Myocyte (in vitro differentiated cells): ENCODE measurements at regions not wholly inside any gene's neighbourhood (a gene's known extent, or its start where the extent isn't known, plus 50 kb on each side); places are given as distances from the start of the nearest gene placed in this dataset.
"Not testable (repeated sequence)": the region's sequence is repeated elsewhere in the genome, so short reads cannot be mapped to it uniquely, and the experiment has no call there.

Experiments used
- DNase-seq: peaks from one replicate; pipeline ENCODE4 v3.0.0-alpha.2; 2012; ENCODE audit warnings: low read depth

GRCh38 chr9:111276431-111277128 is 53.4 kb downstream of the OR2K2 start:
- no peak for DNase-seq

GRCh38 chr9:111274737-111275136 is 55.3 kb downstream of the OR2K2 start:
- DNase-seq: no peak

GRCh38 chr9:111272581-111272980 is 57.4 kb downstream of the OR2K2 start:
- no peak for DNase-seq

GRCh38 chr9:111271481-111272080 is 58.4 kb downstream of the OR2K2 start:
- DNase-seq: no peak

GRCh38 chr9:111271047-111271446 is 59.0 kb downstream of the OR2K2 start:
- no peak for DNase-seq

GRCh38 chr9:111266024-111266423 is 64.0 kb downstream of the OR2K2 start:
- not testable (repeated sequence) for DNase-seq

- no peak for DNase-seq
These were observed 66.9 kb downstream of the OR2K2 start for GRCh38 chr9:111263116-111263515.

- no peak for DNase-seq
These were observed 71.2 kb downstream of the OR2K2 start for GRCh38 chr9:111258875-111259271.

GRCh38 chr9:111258209-111258874 is 71.7 kb downstream of the OR2K2 start:
- DNase-seq: no peak

- DNase-seq: no peak
These were observed 76.1 kb downstream of the OR2K2 start for GRCh38 chr9:111253742-111254437.

GRCh38 chr9:111250875-111251842 is 78.9 kb downstream of the OR2K2 start:
- no peak for DNase-seq

GRCh38 chr9:111237447-111237846 is 92.6 kb downstream of the OR2K2 start:
- DNase-seq: no peak

GRCh38 chr9:111236332-111236731 is 93.7 kb downstream of the OR2K2 start:
- DNase-seq: peak; percentile 66

- no peak for DNase-seq
These were observed 96.1 kb downstream of the OR2K2 start for GRCh38 chr9:111233963-111234362.

GRCh38 chr9:111232997-111233790 is 96.8 kb downstream of the OR2K2 start:
- peak; percentile 79 for DNase-seq

GRCh38 chr9:111231801-111232580 is 98.0 kb downstream of the OR2K2 start:
- DNase-seq: no peak

GRCh38 chr9:111222757-111223156 is 107.3 kb downstream of the OR2K2 start:
- DNase-seq: no peak

GRCh38 chr9:111212874-111213273 is 117.2 kb downstream of the OR2K2 start:
- no peak for DNase-seq

GRCh38 chr9:111198936-111199335 is 131.1 kb downstream of the OR2K2 start:
- DNase-seq: no peak
